Erythroblast (primary cell): ENCODE measurements at regions not wholly inside any gene's neighbourhood (a gene's known extent, or its start where the extent isn't known, plus 50 kb on each side); places are given as distances from the start of the nearest gene placed in this dataset.

Experiments used
- DNase-seq, 2 experiments: peaks; one replicate each; lab custom pipeline; 2025; lab: John Stamatoyannopoulos, UW
- GATA1 ChIP-seq: IDR thresholded peaks from 2 replicates; pipeline ENCODE4 v1.6.1; 2011; ENCODE audit warnings: low read depth, mild to moderate bottlenecking, control low read depth, low read length, moderate library complexity
- POLR2A ChIP-seq: IDR thresholded peaks from 2 replicates; pipeline ENCODE4 v1.6.1; 2011; ENCODE audit warnings: mild to moderate bottlenecking, low read length

GRCh38 chr1:238279694-238280380, 389.1 kb upstream of the ZP4 start:
- no peak for TF ChIP-seq POLR2A
- TF ChIP-seq GATA1 = no peak

GRCh38 chr1:238272145-238272544, 381.4 kb upstream of the ZP4 start:
- DNase-seq = no peak
- TF ChIP-seq GATA1 (no peak), POLR2A (no peak)

More at GRCh38 chr1:238279694-238280380, 389.1 kb upstream of the ZP4 start:
- DNase-seq = no peak

GRCh38 chr1:238265866-238266265, 375.1 kb upstream of the ZP4 start:
- DNase-seq = no peak
- TF ChIP-seq POLR2A = no peak
- TF ChIP-seq GATA1 = no peak

GRCh38 chr1:238264951-238265350, 374.2 kb upstream of the ZP4 start:
- no peak for DNase-seq
- TF ChIP-seq POLR2A (no peak), GATA1 (no peak)

GRCh38 chr1:238258510-238258909, 367.8 kb upstream of the ZP4 start:
- TF ChIP-seq GATA1 = no peak
- TF ChIP-seq POLR2A = no peak
- no peak for DNase-seq

- DNase-seq = no peak
Observed at GRCh38 chr1:238257018-238257621, 366.4 kb upstream of the ZP4 start.

GRCh38 chr1:238254935-238255334, 364.2 kb upstream of the ZP4 start:
- no peak for TF ChIP-seq POLR2A
- no peak for TF ChIP-seq GATA1

More at GRCh38 chr1:238257018-238257621, 366.4 kb upstream of the ZP4 start:
- TF ChIP-seq GATA1 = no peak
- no peak for TF ChIP-seq POLR2A

GRCh38 chr1:238252033-238252802, 361.5 kb upstream of the ZP4 start:
- TF ChIP-seq POLR2A (no peak), GATA1 (no peak)
- DNase-seq = peak; percentile 1 to 32

More at GRCh38 chr1:238254935-238255334, 364.2 kb upstream of the ZP4 start:
- no peak for DNase-seq

GRCh38 chr1:238248356-238248755, 357.6 kb upstream of the ZP4 start:
- no peak for TF ChIP-seq GATA1
- no peak for TF ChIP-seq POLR2A
- DNase-seq = no peak

GRCh38 chr1:238242181-238242580, 351.5 kb upstream of the ZP4 start:
- TF ChIP-seq POLR2A (no peak), GATA1 (no peak)
- no peak for DNase-seq

GRCh38 chr1:238241607-238242006, 350.9 kb upstream of the ZP4 start:
- TF ChIP-seq GATA1 (no peak), POLR2A (no peak)
- no peak for DNase-seq

GRCh38 chr1:238239343-238239742, 348.6 kb upstream of the ZP4 start:
- no peak for DNase-seq
- TF ChIP-seq POLR2A (no peak), GATA1 (no peak)

GRCh38 chr1:238233966-238234365, 343.2 kb upstream of the ZP4 start:
- no peak for TF ChIP-seq POLR2A
- TF ChIP-seq GATA1 = no peak
- no peak for DNase-seq
